ENCODE measurements at regions not wholly inside any gene's neighbourhood (a gene's known extent, or its start where the extent isn't known, plus 50 kb on each side); places are given as distances from the start of the nearest gene placed in this dataset.

GRCh38 chr13:26460648-26461047, 96.8 kb upstream of the WASF3 start:
- Histone ChIP-seq H3K9me3 (no peaks in the 10 kb centered on the region), H3K4me1 (no peaks in the 10 kb centered on the region), H3K4me3 (no peak overlapping the region), H3K36me3 (no peaks in the 10 kb centered on the region), H3K27ac (peak overlapping the region in 1 of 8 donors; percentile 3), H3K27me3 (replicated peaks in 1 of 7) (peaks cover 0 to 14% (median 0%) of the 10 kb centered on the region in 7 donors)
- DNase-seq, result no peak
- intact Hi-C loops (cut with DNase I; ENCODE audit: low total_unique reads), result no loop called here
- TF ChIP-seq POLR2A (IDR thresholded peaks at IDR 0.05) (no peak), POLR2AphosphoS5 (IDR thresholded peaks at IDR 0.05) (peak in 1 of 3 donors; percentile 19)
- TF ChIP-seq, protein P1, sequence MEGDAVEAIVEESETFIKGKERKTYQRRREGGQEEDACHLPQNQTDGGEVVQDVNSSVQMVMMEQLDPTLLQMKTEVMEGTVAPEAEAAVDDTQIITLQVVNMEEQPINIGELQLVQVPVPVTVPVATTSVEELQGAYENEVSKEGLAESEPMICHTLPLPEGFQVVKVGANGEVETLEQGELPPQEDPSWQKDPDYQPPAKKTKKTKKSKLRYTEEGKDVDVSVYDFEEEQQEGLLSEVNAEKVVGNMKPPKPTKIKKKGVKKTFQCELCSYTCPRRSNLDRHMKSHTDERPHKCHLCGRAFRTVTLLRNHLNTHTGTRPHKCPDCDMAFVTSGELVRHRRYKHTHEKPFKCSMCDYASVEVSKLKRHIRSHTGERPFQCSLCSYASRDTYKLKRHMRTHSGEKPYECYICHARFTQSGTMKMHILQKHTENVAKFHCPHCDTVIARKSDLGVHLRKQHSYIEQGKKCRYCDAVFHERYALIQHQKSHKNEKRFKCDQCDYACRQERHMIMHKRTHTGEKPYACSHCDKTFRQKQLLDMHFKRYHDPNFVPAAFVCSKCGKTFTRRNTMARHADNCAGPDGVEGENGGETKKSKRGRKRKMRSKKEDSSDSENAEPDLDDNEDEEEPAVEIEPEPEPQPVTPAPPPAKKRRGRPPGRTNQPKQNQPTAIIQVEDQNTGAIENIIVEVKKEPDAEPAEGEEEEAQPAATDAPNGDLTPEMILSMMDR (IDR thresholded peaks at IDR 0.05 in 8 of 11, conservative IDR thresholded peaks at IDR 0.05 in 3 of 11), result no peak
- WGBS, 5 donors, result 42 to 68% (median 62%) methylated on average over 4 to 6 of the region's 6 CpGs

DNA sequence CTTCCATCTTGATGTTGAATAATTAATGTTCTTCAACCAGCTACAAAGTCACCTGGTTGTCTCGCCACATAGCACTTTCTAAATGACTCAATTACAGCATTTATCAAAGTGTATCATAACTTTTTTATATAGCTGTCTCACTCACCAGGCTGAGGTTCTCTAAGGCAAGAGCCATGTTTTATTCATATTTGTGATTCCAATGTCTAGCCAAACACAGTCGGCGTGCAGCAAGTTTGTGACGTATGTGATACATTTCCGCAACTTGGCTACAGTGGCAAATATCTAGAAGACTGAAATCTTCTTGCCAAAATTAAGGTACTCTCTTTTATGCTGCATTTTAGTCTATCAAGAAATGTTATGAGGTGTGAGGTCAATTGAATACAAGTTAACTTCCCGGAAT, 94.2 kb upstream of the WASF3 start:
- no peaks in the 10 kb centered on the region for H3K9me3 ChIP-seq
- H3K27ac ChIP-seq, result no peak overlapping the region
- TF ChIP-seq, protein P1 (IDR thresholded peaks at IDR 0.05 in 8 of 11, conservative IDR thresholded peaks at IDR 0.05 in 3 of 11), result no peak
- TF ChIP-seq POLR2A (IDR thresholded peaks at IDR 0.05), result no peak
- TF ChIP-seq POLR2AphosphoS5 (IDR thresholded peaks at IDR 0.05), result no peak
- H3K4me3 ChIP-seq, result no peak overlapping the region
- H3K4me1 ChIP-seq, result no peaks in the 10 kb centered on the region
- peaks cover 0 to 20% (median 0%) of the 10 kb centered on the region in 7 donors for H3K27me3 ChIP-seq (replicated peaks in 1 of 7)
- 84 to 94% (median 92%) methylated on average over 6 of the region's 6 CpGs for WGBS, 5 donors
- no peak for DNase-seq
- no peaks in the 10 kb centered on the region for H3K36me3 ChIP-seq
- intact Hi-C loops (cut with DNase I; ENCODE audit: low total_unique reads), result no loop called here

- Histone ChIP-seq H3K9me3 (no peaks in the 10 kb centered on the region), H3K36me3 (no peaks in the 10 kb centered on the region), H3K4me3 (no peak overlapping the region), H3K27ac (no peak overlapping the region), H3K27me3 (replicated peaks in 1 of 7) (peaks cover 0 to 20% (median 0%) of the 10 kb centered on the region in 7 donors), H3K4me1 (no peaks in the 10 kb centered on the region)
- no peak for TF ChIP-seq POLR2A (IDR thresholded peaks at IDR 0.05)
- TF ChIP-seq POLR2AphosphoS5 (IDR thresholded peaks at IDR 0.05), result no peak
- TF ChIP-seq, protein P1 (IDR thresholded peaks at IDR 0.05 in 8 of 11, conservative IDR thresholded peaks at IDR 0.05 in 3 of 11), result no peak
- no peak for DNase-seq
- 65 to 76% (median 68%) methylated on average over 5 of the region's 5 CpGs for WGBS, 5 donors
- intact Hi-C loops (cut with DNase I; ENCODE audit: low total_unique reads), result no loop called here
Observed at GRCh38 chr13:26463848-26464247, 93.6 kb upstream of the WASF3 start.

DNA sequence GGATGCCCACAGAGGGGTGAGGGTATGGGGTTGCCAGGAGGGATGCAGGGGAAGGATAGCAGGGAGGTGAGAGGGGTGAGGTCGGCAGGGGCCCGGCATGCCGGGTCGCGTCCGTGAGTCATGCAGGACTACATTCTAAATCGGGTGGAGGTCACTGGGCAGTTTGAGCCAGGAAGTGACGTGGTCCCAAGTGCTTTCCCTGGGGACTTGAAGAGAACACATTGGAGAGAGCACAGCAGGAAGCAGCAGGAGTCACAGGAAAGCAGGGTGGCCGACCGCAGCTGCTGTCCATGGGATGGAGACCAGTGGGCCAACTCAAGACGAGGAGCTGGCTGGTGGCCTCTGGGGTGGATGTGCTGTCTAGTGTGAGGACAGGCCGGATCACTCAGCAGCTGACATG, 92.0 kb upstream of the WASF3 start:
- H3K4me1 ChIP-seq, result no peaks in the 10 kb centered on the region
- peaks cover 0 to 20% (median 0%) of the 10 kb centered on the region in 7 donors for H3K27me3 ChIP-seq (replicated peaks in 1 of 7)
- WGBS, 5 donors, result 73 to 79% (median 75%) methylated on average over 12 of the region's 12 CpGs
- H3K9me3 ChIP-seq, result no peaks in the 10 kb centered on the region
- intact Hi-C loops (cut with DNase I; ENCODE audit: low total_unique reads), result no loop called here
- H3K36me3 ChIP-seq, result no peaks in the 10 kb centered on the region
- no peak overlapping the region for H3K27ac ChIP-seq
- no peak for TF ChIP-seq POLR2AphosphoS5 (IDR thresholded peaks at IDR 0.05)
- TF ChIP-seq, protein P1 (IDR thresholded peaks at IDR 0.05 in 8 of 11, conservative IDR thresholded peaks at IDR 0.05 in 3 of 11), result no peak
- TF ChIP-seq POLR2A (IDR thresholded peaks at IDR 0.05), result no peak
- H3K4me3 ChIP-seq, result no peak overlapping the region
- no peak for DNase-seq
